ENCODE measurements at regions not wholly inside any gene's neighbourhood (a gene's known extent, or its start where the extent isn't known, plus 50 kb on each side); places are given as distances from the start of the nearest gene placed in this dataset.

- 0 out of 4 replicates have a peak, but pooled peaks of 1 of the 2 experiments have one; percentile 28 for TF ChIP-seq ZNF639 (CRISPR knock-in tag; conservative IDR thresholded peaks at IDR 0.05 in 1 of 2, IDR thresholded peaks at IDR 0.05 in 1 of 2)
- TF ChIP-seq TCF3 (CRISPR knock-in tag; IDR thresholded peaks at IDR 0.05) = peak; percentile 69; the same call in 1 of the 2 replicates
- 0 out of 4 replicates have a peak, but pooled peaks of 1 of the 2 experiments have one; percentile 9 for TF ChIP-seq MAZ (CRISPR knock-in tag; conservative IDR thresholded peaks at IDR 0.05 in 1 of 2, IDR thresholded peaks at IDR 0.05 in 1 of 2)
- TF ChIP-seq TAL1 (IDR thresholded peaks at IDR 0.05) = peak; percentile 59
- 0 out of 2 replicates have a peak, but pooled peaks have one; percentile 54 for TF ChIP-seq CTBP1 (IDR thresholded peaks at IDR 0.05; ENCODE audit: borderline replicate concordance)
- peak; percentile 47; the same call in 1 of the 2 replicates for TF ChIP-seq FOXP4 (CRISPR knock-in tag; IDR thresholded peaks at IDR 0.05; ENCODE audit: borderline replicate concordance)
- 0 out of 2 replicates have a peak, but pooled peaks have one; percentile 30 for TF ChIP-seq GATAD2B (IDR thresholded peaks at IDR 0.05; ENCODE audit: borderline replicate concordance)
- peak; percentile 55; the same call in 1 of the 2 replicates for TF ChIP-seq HDGF (IDR thresholded peaks at IDR 0.05)
- peak; percentile 64 for TF ChIP-seq MEF2D (tag; conservative IDR thresholded peaks at IDR 0.05; ENCODE audit: low read depth)
- peak; percentile 91 for TF ChIP-seq ZNF766 (CRISPR knock-in tag; conservative IDR thresholded peaks at IDR 0.05)
- peak; percentile 32; the same call in 1 of the 2 replicates for TF ChIP-seq SMARCA4 (IDR thresholded peaks at IDR 0.05)
- peak; percentile 80; the same call in 1 of the 2 replicates for TF ChIP-seq ZFP1 (CRISPR knock-in tag; IDR thresholded peaks at IDR 0.05)
- TF ChIP-seq E2F3 (CRISPR knock-in tag; IDR thresholded peaks at IDR 0.05) = 0 out of 2 replicates have a peak, but pooled peaks have one; percentile 34
- no peak for TF ChIP-seq PBX2 (CRISPR knock-in tag; IDR thresholded peaks at IDR 0.05; ENCODE audit: low read depth)
- 0 out of 2 replicates have a peak, but pooled peaks have one; percentile 15 for TF ChIP-seq PBX2 (tag; conservative IDR thresholded peaks at IDR 0.05; ENCODE audit: low read depth)
- TF ChIP-seq HMBOX1 (IDR thresholded peaks at IDR 0.05) = peak; percentile 64
- peak; percentile 72 for TF ChIP-seq TEAD4 (IDR thresholded peaks at IDR 0.05; ENCODE audit: low read length)
- TF ChIP-seq TEAD4 (CRISPR knock-in tag; IDR thresholded peaks at IDR 0.05; ENCODE audit: borderline replicate concordance) = no peak
Measured at GRCh38 chr6:139534472-139535115, 160.1 kb upstream of the CITED2 start (continued).

Measured in K562 (cell line).